WERI-Rb-1 (cell line): ENCODE measurements at regions not wholly inside any gene's neighbourhood (a gene's known extent, or its start where the extent isn't known, plus 50 kb on each side); places are given as distances from the start of the nearest gene placed in this dataset.

ENCODE experiments used
- DNase-seq: peaks from one replicate; pipeline ENCODE4 v3.0.0-alpha.2; 2020
- H3K27ac ChIP-seq: fragments of 250-450 bp; sonication (Bioruptor Pico); 2 replicates; pipeline ENCODE4 v1.5.1; 2020; ENCODE audit warnings: mild to moderate bottlenecking, moderate library complexity
- H3K27me3 ChIP-seq: fragments of 250-450 bp; sonication (Bioruptor Pico); 2 replicates; pipeline ENCODE4 v1.5.1; 2021; ENCODE audit warnings: mild to moderate bottlenecking, low read depth, moderate library complexity; ENCODE audit not compliant: insufficient read depth, severe bottlenecking
- H3K36me3 ChIP-seq: fragments of 250-450 bp; sonication (Bioruptor Pico); 2 replicates; pipeline ENCODE4 v1.5.1; 2020; ENCODE audit warnings: mild to moderate bottlenecking, moderate library complexity
- H3K4me3 ChIP-seq: 2 replicates; pipeline ENCODE4 v1.5.1; 2011; ENCODE audit warnings: low read depth, mild to moderate bottlenecking, control low read depth, low read length
- H3K9me3 ChIP-seq: fragments of 250-450 bp; sonication (Bioruptor Pico); 2 replicates; pipeline ENCODE4 v1.5.1; 2021; ENCODE audit warnings: mild to moderate bottlenecking, moderate library complexity; ENCODE audit not compliant: severe bottlenecking
- TF ChIP-seq, protein P1 (sequence below): IDR thresholded peaks from 2 replicates; pipeline ENCODE4 v1.5.1; 2011; ENCODE audit warnings: low read depth, mild to moderate bottlenecking, control low read depth, inconsistent platforms, low read length

DNA sequence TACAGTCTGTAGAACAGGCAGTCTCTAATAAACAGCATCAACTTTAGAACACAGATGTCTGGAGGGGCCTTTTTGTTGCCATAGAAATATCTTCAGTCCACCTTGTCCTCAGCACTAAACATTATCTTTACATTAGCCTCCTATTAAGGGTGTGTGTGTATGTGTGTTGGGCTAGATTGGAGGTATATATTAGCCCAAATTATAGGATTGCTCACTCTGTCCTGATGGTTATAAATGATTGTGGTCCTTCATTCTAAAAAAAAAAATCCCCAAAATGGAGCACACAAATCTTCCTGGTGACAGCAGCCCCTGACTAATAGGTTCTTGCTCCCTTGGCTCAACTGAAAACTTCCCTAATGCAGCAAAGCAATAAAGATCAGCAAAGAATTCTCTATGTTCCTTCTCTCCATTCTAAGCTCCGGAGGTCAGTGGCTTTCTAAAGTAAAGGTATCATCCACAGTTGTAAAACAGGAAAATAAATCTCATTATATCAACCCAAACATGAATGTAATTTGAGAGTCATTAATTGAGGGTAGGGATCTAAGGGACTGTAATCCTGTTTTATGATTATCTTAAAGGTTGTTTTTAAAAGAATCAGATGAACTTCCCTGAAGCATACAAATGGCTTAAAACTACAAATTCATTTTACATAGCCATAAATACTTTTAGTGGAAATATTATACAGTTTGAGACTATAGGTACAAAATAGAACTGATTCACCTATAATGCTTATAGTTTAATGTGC lies 232.7 kb downstream of the KLF12 start:
- no peak for DNase-seq
- TF ChIP-seq, protein P1, sequence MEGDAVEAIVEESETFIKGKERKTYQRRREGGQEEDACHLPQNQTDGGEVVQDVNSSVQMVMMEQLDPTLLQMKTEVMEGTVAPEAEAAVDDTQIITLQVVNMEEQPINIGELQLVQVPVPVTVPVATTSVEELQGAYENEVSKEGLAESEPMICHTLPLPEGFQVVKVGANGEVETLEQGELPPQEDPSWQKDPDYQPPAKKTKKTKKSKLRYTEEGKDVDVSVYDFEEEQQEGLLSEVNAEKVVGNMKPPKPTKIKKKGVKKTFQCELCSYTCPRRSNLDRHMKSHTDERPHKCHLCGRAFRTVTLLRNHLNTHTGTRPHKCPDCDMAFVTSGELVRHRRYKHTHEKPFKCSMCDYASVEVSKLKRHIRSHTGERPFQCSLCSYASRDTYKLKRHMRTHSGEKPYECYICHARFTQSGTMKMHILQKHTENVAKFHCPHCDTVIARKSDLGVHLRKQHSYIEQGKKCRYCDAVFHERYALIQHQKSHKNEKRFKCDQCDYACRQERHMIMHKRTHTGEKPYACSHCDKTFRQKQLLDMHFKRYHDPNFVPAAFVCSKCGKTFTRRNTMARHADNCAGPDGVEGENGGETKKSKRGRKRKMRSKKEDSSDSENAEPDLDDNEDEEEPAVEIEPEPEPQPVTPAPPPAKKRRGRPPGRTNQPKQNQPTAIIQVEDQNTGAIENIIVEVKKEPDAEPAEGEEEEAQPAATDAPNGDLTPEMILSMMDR: no peak
- H3K4me3 ChIP-seq: no peak overlapping the region
- no peaks in the 10 kb centered on the region for H3K36me3 ChIP-seq
- H3K27me3 ChIP-seq: no peaks in the 10 kb centered on the region
- H3K27ac ChIP-seq: no peak overlapping the region
- no peaks in the 10 kb centered on the region for H3K9me3 ChIP-seq

DNA sequence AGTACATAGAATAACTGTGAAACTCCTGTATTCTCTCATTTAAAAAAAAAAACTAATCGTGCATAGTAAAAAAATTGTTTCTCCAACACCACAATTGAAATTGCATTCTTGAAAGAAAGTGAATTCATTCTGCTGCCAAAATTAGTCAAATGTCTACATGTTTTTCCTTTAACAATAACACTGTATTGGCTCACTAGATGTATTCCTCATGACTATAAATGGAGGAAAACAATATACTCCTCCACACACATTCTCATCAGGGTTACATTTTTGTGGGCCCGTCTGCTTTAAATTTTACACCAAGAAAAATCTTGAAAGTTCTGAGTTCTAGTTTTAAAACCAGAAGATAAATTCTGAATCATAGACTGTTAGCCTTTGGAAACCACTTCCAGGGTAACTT lies 233.6 kb downstream of the KLF12 start:
- TF ChIP-seq, protein P1: no peak
- Histone ChIP-seq H3K4me3 (no peak overlapping the region), H3K27me3 (no peaks in the 10 kb centered on the region), H3K36me3 (no peaks in the 10 kb centered on the region), H3K9me3 (no peaks in the 10 kb centered on the region), H3K27ac (no peak overlapping the region)
- no peak for DNase-seq

DNA sequence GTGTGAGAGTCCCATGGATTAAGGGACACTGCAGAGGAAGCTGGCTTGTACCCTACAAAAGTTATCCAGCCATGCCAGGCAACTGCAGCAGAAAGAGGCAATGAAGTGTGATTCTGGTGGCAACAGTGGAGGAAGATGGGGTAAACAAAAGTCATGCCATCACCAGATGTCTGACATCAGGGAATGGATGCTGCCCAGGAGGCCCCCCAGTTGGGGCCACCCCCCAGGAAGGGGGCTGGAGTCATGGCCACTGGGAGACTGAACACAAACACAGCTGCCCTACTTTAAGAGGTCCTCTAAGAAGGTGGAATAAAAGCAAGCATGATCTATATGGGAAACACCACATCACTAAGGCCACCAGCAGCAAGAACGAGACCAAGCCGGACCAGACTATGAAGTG lies 235.3 kb downstream of the KLF12 start:
- Histone ChIP-seq H3K4me3 (no peak overlapping the region), H3K9me3 (no peaks in the 10 kb centered on the region), H3K36me3 (no peaks in the 10 kb centered on the region), H3K27ac (no peak overlapping the region), H3K27me3 (no peaks in the 10 kb centered on the region)
- DNase-seq: no peak
- TF ChIP-seq, protein P1: no peak

DNA sequence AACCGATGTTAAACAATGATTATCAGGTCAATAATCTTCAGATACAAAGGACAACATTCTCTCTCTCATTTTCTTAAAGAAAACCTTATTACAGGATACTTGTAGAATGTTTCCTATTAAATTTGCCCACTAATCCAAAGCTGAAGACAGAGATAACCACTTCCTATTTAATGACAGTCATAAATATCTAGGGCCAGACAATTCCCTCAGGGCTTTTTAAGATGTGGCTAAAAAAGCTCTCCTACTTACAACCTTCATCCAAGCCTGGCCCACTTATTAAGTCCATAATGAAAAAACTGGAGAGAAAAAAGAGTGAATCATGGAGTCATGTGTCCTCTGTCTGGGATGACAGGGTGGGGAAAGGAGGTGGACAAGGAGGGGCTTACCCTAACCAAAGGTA lies 235.9 kb downstream of the KLF12 start:
- Histone ChIP-seq H3K36me3 (no peaks in the 10 kb centered on the region), H3K27ac (no peak overlapping the region), H3K27me3 (no peaks in the 10 kb centered on the region), H3K9me3 (no peaks in the 10 kb centered on the region), H3K4me3 (no peak overlapping the region)
- TF ChIP-seq, protein P1: no peak
- DNase-seq: no peak

DNA sequence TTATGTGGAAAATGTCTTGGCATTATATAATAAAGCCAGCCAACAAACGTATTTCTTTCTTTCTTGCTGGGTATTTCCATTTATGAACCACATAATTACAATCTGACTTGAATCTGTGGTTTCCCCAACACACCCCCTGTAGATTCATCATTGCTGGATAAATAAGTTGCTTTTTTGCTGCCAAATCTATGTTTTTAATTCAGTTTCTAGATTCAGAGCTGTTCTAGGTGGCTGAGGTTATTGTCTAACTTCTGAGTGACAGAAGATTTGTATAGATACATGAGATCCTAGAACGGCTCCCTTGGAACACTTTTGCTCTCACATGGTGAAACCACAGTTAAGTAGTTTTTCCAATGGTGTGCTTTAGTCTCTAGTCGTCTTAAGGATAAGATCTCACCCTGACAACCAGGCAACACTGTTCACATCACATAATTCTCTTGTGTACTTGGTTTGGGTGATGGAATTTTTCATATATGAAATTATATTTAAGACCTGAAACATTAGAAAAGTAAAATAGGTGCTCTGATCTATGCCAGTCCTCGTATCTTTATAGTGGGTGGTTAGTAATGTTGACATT lies 239.1 kb downstream of the KLF12 start:
- Histone ChIP-seq H3K36me3 (no peaks in the 10 kb centered on the region), H3K27ac (no peak overlapping the region), H3K27me3 (no peaks in the 10 kb centered on the region), H3K9me3 (no peaks in the 10 kb centered on the region), H3K4me3 (no peak overlapping the region)
- TF ChIP-seq, protein P1: no peak
- DNase-seq: no peak
